ENCODE measurements at regions not wholly inside any gene's neighbourhood (a gene's known extent, or its start where the extent isn't known, plus 50 kb on each side); places are given as distances from the start of the nearest gene placed in this dataset.

DNA sequence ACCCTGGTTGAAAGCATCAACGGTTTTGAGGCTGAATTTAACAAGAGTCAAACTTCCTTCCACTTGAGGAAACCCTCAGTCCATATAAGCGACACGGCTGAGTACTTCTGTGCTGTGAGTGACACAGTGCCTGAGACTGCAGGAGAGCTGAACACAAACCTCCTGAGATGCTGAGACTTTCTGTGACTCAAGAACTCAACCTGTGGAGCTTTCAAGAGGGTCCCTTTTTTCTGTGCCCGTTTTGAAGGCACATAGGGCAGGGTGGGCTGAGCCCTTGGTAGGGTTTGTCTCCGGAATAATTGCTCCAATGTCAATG lies 305.3 kb upstream of the OR4E1 start:
- DNase-seq (ENCODE audit: low spot score in 2 of 2): no peak
- Histone ChIP-seq H3K4me1 (no peaks in the 10 kb centered on the region), H3K27me3 (no peaks in the 10 kb centered on the region), H3K36me3 (no peaks in the 10 kb centered on the region), H3K27ac (no peak overlapping the region), H3K9me3 (no peaks in the 10 kb centered on the region), H3K4me3 (no peak overlapping the region)
- intact Hi-C loops (cut with DNase I): no loop called here
- TF ChIP-seq, protein P1, sequence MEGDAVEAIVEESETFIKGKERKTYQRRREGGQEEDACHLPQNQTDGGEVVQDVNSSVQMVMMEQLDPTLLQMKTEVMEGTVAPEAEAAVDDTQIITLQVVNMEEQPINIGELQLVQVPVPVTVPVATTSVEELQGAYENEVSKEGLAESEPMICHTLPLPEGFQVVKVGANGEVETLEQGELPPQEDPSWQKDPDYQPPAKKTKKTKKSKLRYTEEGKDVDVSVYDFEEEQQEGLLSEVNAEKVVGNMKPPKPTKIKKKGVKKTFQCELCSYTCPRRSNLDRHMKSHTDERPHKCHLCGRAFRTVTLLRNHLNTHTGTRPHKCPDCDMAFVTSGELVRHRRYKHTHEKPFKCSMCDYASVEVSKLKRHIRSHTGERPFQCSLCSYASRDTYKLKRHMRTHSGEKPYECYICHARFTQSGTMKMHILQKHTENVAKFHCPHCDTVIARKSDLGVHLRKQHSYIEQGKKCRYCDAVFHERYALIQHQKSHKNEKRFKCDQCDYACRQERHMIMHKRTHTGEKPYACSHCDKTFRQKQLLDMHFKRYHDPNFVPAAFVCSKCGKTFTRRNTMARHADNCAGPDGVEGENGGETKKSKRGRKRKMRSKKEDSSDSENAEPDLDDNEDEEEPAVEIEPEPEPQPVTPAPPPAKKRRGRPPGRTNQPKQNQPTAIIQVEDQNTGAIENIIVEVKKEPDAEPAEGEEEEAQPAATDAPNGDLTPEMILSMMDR (IDR thresholded peaks at IDR 0.05): no peak

DNA sequence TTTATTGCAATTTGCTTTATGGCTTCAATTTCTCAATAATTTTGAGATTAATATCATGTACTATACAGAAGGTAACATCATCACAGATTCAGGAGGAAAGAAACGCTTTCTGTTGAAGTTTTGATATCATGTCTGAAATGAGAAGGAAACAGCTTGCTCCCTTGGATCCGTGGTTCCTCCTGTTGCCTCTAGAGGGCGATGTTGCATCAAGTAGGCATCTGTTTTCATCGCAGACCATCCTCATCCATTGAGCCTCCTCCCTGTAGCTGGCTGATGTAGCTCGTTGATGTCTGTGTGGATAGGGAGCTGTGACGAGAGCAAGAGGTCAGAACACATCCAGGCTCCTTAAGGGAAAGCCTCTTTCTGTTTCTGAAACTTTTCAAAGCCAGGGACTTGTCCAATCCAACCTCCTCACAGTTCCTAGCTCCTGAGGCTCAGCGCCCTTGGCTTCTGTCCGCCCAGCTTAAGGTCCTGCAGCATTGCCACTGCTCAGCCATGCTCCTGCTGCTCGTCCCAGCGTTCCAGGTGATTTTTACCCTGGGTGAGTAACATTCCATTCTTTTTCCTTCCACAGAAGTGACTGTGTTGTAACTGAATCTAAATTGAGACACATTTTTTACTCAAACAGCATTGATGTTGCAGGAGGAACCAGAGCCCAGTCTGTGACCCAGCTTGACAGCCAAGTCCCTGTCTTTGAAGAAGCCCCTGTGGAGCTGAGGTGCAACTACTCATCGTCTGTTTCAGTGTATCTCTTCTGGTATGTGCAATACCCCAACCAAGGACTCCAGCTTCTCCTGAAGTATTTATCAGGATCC lies 304.8 kb upstream of the OR4E1 start:
- no peaks in the 10 kb centered on the region for H3K4me1 ChIP-seq
- H3K27me3 ChIP-seq: no peaks in the 10 kb centered on the region
- H3K36me3 ChIP-seq: no peaks in the 10 kb centered on the region
- no peak for DNase-seq (ENCODE audit: low spot score in 2 of 2)
- H3K4me3 ChIP-seq: no peak overlapping the region
- no peaks in the 10 kb centered on the region for H3K9me3 ChIP-seq
- intact Hi-C loops (cut with DNase I): no loop called here
- H3K27ac ChIP-seq: no peak overlapping the region
- TF ChIP-seq, protein P1 (IDR thresholded peaks at IDR 0.05): peak in 2 of 3 experiments; percentile 21 to 32

DNA sequence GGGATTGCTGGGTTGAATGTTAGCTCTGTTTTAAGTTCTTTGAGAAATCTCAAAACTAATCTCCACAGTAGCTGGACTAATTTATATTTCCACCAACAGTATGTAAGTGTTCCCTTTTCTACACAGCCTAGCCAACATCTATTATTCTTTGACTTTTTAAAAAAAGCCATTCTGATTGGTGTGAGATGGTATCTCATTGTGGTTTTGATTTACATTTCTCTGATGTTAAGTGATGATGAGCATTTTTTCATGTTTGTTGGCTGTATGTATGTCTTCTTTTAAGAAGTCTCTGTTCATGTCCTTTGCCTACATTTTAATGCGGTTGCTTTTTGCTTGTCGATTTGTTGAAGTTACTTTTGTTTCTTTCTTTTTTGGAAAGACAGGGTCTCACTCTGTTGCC lies 301.1 kb upstream of the OR4E1 start:
- H3K4me1 ChIP-seq: no peaks in the 10 kb centered on the region
- no peaks in the 10 kb centered on the region for H3K9me3 ChIP-seq
- TF ChIP-seq, protein P1 (IDR thresholded peaks at IDR 0.05): no peak
- intact Hi-C loops (cut with DNase I): no loop called here
- no peaks in the 10 kb centered on the region for H3K36me3 ChIP-seq
- no peak for DNase-seq (ENCODE audit: low spot score in 2 of 2)
- no peak overlapping the region for H3K4me3 ChIP-seq
- H3K27ac ChIP-seq: no peak overlapping the region
- H3K27me3 ChIP-seq: no peaks in the 10 kb centered on the region

GRCh38 chr14:21965042-21965441 lies 291.4 kb upstream of the OR4E1 start:
- intact Hi-C loops (cut with DNase I): no loop called here
- H3K27me3 ChIP-seq: no peaks in the 10 kb centered on the region
- no peak overlapping the region for H3K4me3 ChIP-seq
- H3K9me3 ChIP-seq: no peaks in the 10 kb centered on the region
- no peak for DNase-seq (ENCODE audit: low spot score in 2 of 2)
- H3K27ac ChIP-seq: no peak overlapping the region
- TF ChIP-seq, protein P1 (IDR thresholded peaks at IDR 0.05): no peak
- H3K36me3 ChIP-seq: no peaks in the 10 kb centered on the region
- no peaks in the 10 kb centered on the region for H3K4me1 ChIP-seq

DNA sequence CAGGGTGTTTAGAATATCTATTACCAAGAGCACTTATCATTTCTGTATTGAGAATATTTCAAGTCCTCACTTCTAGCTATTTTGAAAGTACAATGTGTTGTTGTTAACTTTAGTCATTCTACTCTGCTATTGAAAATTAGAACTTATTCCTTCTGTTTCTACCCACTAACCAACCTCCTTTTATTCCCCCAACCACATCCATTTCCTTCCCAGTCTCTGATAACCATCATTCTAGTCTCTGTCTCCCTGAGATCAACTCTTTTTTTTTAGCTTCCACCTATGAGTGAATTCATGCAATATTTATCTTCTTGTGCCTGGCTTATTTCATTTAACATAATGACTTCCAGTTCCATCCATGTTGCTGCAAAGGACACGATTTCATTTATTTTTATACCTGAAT lies 290.6 kb upstream of the OR4E1 start:
- Histone ChIP-seq H3K27me3 (no peaks in the 10 kb centered on the region), H3K4me1 (no peaks in the 10 kb centered on the region), H3K27ac (no peak overlapping the region), H3K9me3 (no peaks in the 10 kb centered on the region), H3K4me3 (no peak overlapping the region), H3K36me3 (no peaks in the 10 kb centered on the region)
- TF ChIP-seq, protein P1 (IDR thresholded peaks at IDR 0.05): no peak
- DNase-seq (ENCODE audit: low spot score in 2 of 2): no peak
- intact Hi-C loops (cut with DNase I): no loop called here

- Histone ChIP-seq H3K9me3 (no peaks in the 10 kb centered on the region), H3K27me3 (no peaks in the 10 kb centered on the region), H3K4me1 (no peaks in the 10 kb centered on the region), H3K4me3 (no peak overlapping the region), H3K36me3 (no peaks in the 10 kb centered on the region), H3K27ac (no peak overlapping the region)
- TF ChIP-seq, protein P1 (IDR thresholded peaks at IDR 0.05): no peak
- DNase-seq (ENCODE audit: low spot score in 2 of 2): no peak
- intact Hi-C loops (cut with DNase I): no loop called here
Measured at GRCh38 chr14:21960636-21961035, 287.0 kb upstream of the OR4E1 start.

Measured in ascending aorta (tissue), 2 donors.